Astrocyte (in vitro differentiated cells and primary cell): ENCODE measurements at regions not wholly inside any gene's neighbourhood (a gene's known extent, or its start where the extent isn't known, plus 50 kb on each side); places are given as distances from the start of the nearest gene placed in this dataset.

Source experiments
- CTCF ChIP-seq: IDR thresholded peaks from 2 replicates; pipeline ENCODE4 v1.5.1; 2011; ENCODE audit warnings: low read depth, mild to moderate bottlenecking, inconsistent platforms, low read length, moderate library complexity; ENCODE audit not compliant: insufficient read depth
- EZH2 ChIP-seq: IDR thresholded peaks from 2 replicates; pipeline ENCODE4 v1.6.1; 2012; ENCODE audit warnings: mild to moderate bottlenecking, low read length, inconsistent platforms; ENCODE audit not compliant: insufficient read depth

GRCh38 chr5:61821561-61821960 is 484.4 kb upstream of the KIF2A start:
- TF ChIP-seq CTCF (no peak), EZH2 (no peak)
